ENCODE measurements at regions not wholly inside any gene's neighbourhood (a gene's known extent, or its start where the extent isn't known, plus 50 kb on each side); places are given as distances from the start of the nearest gene placed in this dataset.

DNA sequence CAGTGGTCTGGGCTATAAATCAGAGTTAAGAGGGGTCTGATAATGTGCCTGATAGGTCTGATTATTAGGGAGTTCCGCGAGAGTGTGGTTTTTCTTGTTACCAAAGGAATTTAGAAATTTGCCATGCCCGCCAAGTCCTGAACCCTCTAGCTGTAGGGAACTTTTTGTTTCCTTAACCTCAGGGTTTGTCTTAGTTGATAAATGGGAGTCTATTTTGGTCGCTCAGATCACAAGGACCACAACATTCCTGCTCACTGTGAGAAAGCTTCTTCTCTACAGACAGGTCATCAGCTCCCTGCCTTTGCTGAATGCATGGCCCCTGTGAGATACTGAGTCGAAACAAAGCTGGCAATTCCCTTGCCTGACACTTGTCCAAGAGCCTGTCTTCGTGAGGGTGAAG is 497.8 kb downstream of the HS3ST4 start:
- no peak for DNase-seq

DNA sequence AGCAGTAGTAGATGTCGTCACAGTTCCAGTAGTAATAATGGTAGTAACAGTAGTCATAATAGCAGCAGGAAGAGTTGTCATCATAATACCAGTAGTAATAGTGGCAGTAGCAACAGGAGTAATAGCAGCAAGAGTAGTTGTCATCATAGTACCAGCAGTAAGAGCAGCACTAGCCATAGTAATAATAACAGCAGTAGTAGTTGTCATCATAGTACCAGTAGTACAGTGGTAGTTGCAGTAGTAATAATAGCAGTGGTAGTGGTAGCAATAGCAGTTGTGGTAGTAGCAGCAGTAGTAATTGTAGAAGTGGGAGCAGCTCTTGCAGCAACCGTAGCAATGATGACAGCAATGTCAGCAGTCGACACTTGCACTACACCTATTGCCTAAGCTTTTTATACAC is 502.8 kb downstream of the HS3ST4 start:
- no peak for DNase-seq

- DNase-seq, result no peak
Measured at GRCh38 chr16:26195225-26195624, 503.5 kb downstream of the HS3ST4 start.

- no peak for DNase-seq
Measured at GRCh38 chr16:26196310-26196709, 504.6 kb downstream of the HS3ST4 start.

GRCh38 chr16:26196802-26197201 is 505.0 kb downstream of the HS3ST4 start:
- DNase-seq, result no peak

- no peak for DNase-seq
Measured at GRCh38 chr16:26197707-26198106, 505.9 kb downstream of the HS3ST4 start.

DNA sequence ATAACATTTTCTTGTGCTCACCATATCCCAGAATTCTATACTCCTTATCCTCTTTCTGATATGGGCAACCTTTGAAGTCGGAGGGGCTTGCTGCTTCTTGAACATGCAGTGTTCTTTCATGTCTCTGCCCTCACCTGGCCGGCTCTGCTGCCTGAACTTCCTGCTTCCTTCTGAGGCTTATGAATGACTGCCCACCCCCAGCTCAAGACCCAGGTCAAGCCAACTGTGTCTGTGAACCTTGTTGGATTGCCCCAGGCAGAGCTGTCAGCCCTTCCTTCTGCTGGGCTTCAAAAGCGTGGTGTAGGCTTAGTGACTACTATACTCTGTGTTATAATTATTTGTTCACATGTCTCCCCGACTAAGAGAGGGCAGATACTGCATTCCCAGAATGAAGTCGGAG is 506.5 kb downstream of the HS3ST4 start:
- no peak for DNase-seq

DNA sequence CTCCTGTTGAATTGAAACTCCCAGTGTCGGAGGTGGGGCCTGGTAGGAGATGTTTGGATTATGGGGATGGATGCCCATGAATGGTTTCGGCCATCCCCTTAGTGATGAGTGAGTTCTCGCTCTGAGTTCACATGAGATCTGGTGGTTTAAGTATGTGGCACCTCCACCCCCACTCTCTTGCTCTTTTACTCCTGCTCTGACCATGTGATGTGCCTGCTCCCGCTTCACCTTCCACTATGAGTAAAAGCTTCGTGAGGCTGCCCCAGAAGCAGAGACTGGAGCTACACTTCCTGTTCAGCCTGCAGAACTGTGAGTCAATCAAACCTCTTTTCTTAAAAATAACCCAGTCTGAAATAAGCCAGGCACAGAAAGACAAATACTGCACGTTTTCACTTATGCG is 512.4 kb downstream of the HS3ST4 start:
- no peak for DNase-seq

DNA sequence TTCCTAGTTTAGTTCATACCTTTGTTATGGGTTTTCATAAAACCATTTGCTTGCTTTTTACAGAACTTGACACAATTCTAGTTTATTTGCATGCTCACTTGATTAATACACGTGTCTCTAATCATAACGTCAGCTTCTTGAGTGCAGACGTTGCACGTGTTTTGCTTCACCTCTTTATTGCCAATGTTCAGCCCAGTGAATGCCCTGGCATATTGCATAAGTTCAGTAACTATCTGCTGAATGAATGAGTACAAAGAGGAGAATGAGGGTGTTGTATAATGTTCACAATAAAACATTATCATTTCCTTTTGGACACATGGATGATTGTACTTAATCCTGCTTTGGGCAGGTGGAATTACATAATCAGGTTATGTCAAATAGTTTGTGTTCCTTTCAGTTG is 519.8 kb downstream of the HS3ST4 start:
- DNase-seq, result no peak

- no peak for DNase-seq
Measured at GRCh38 chr16:26212599-26212998, 520.8 kb downstream of the HS3ST4 start.

DNA sequence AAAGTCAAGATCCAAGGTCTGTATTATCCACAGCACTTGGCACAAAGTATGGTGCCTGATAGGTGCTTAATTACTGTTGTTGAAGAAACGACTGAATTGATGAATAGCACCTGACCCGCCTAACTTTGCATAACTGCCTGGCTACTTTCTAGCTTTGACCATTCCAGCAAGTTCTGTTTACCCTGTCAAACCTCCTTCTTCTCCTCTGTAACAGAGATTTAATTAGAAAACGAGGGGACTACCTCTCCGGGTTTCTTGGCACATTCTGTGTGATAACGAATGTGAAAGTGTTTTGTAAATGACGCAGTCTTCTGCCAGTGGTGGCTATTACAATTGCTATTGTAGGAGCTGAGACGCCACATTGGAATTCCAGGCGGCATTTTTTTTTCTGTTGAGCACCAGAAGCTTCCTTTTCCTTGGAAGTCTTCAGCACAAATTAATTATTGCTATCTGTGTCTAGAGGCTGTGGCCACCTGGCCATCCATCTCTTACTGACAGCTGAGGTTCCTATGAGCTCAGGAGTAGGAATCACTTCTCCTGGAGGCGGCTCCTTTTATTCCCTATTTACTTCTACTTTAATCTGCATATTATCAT is 522.9 kb downstream of the HS3ST4 start:
- DNase-seq, result no peak

DNA sequence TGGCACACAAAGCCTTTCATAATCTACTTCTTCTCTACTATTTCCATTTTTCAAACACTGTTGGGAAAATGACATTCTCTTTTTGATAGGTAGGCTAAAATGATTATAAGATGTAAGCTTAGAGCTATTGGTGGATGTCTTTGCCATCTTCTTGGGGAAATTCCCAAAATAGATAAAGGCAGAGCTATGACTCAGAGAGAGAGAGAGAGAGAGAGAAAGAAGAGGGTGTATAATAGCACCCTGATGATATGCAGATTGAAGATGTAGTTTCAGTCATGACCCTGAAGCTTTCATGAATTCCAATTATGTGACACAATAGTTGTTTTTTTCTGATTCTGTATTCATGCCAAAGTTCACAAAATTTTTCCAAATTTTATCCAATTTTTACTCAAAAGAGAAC is 529.1 kb downstream of the HS3ST4 start:
- DNase-seq, result no peak

DNA sequence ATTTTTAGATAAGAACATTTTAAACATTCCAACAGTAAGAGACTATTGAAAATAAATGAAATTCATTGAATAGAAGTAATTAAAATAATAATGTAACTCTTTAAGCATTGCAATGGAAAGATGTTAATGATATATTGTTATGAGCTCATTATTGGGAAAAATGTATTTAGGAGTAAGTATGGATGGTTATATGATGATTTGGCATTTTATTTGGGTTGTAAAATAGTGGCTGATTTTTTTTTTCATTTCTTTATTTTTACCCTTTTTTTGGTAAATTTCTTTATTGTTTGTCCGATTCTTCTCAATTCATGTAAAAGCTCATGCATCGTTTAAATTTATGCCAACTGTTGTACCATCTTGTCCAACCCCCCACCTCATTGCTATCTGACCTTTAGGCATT is 539.9 kb downstream of the HS3ST4 start:
- no peak for DNase-seq

DNA sequence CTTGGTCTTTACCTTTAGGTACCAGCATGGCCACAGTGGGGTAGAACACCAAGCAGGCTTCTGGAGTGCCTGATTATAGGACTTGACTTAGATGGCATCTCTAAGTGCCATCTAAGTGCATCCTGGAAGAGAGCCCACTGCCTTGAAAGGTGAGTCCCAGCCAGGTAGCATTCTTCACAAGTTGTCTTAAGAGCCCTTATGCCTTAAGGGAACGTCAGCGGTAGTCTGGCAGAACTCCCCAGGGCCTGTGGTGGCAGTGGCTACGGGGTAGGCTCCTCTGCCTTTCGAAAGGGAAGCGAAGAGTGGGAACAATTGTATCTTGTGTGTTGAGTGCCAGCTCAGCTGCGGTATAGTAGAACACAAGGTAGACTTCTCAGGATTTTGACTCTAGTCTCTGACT is 549.0 kb downstream of the HS3ST4 start:
- DNase-seq, result no peak

DNA sequence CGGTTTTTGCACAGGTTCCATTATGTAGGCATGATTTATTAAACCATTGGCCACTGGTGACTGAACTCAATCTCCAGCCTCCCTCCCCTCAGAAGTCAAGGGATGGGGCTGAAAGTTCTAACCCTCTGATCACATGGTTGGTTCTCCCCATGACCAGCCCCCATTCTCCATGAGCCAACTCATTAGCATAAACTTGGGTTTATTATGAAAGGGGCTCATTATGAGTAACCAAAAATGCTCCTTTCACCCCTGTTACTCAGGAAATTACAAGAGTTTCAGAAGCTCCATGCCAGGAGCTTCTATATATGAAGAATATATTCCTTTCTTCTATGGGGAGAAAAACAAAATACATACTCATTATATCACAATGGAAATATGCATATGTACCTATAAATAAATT is 555.3 kb downstream of the HS3ST4 start:
- no peak for DNase-seq

DNA sequence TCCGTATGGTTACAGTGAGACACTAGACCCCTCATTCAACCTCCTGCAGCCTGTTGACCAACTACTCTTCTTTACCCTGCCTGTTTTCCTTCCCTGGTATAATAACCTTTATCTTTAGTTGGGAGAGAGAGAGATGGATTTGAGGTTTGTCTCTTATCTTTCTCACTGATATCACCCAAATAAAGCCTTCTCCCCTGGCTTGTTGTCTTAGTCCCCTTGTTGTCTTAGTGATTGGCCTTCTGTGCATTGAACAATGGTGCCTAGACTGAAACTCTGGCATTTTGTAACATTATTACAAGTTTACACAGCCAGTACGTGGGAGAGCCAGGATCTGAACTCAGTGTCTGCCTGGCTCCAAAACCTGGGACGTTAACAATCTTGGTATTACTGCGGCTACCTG is 560.8 kb downstream of the HS3ST4 start:
- DNase-seq, result no peak

- DNase-seq, result no peak
Measured at GRCh38 chr16:26261621-26262020, 569.9 kb downstream of the HS3ST4 start.

GRCh38 chr16:26263406-26263805 is 571.6 kb downstream of the HS3ST4 start:
- no peak for DNase-seq

DNA sequence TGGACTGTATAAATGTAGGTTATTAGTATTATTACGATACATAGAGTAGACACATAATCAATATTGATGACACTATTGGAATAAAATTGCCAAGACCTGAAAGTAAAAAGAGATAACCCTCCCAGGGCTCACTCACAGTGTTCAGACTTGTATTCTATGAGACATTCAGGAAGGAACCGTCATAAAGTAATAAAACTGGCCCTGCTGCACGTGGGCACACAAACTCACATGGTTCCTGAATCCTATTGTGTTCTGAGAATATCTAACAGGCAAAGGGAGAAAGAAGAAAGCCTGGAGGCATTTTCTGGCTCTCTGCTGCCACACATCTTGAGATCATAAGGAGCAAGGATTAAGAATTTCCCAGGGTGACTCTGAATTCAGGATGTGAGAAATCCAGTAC is 575.9 kb downstream of the HS3ST4 start:
- DNase-seq, result no peak

DNA sequence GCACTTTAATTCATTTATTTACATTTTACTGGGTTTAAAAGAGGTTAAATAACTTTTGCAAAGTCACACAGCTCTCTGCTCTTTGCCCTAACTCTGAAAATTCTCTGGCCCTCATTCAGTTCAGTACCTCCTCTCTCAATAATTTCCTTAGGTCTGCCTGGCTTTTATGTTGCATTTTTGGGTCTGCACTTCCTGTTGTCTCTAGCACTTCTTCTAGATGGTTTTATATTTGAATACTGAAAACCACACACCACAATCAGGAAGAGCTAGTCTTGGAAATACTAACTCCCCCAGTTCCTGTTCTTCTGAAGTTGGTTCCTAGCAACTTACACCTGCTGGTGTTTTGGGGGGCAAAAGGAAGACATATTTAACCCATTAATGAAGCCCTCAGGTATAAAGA is 577.9 kb downstream of the HS3ST4 start:
- DNase-seq, result no peak

GRCh38 chr16:26273607-26274006 is 581.8 kb downstream of the HS3ST4 start:
- DNase-seq, result no peak

DNA sequence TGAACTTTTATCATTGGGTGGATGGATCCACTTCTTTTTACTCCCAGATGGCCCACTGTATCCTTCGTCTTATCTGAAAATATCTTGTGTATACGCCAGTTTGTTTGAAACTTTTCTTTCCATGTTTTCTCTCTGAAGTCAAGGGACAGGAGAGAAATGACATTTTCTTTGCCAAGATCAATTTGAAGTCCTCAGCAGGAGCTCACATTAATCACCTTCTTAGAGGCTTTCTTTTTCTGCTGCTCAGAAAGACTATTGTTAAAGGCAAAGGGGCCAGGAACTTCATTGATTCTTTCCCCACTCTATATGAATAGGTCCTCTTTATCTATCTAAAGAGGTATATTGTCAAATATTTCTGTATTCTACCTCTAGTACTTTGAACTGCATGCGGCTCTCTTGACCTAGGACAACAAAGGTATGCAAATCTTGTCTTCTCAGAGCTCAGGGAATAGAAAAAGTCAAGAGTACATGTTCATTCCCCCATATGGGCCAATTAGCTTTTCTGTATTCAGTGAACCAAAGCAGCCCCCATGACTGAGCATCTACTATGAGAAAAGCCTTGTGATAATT is 583.3 kb downstream of the HS3ST4 start:
- no peak for DNase-seq

GRCh38 chr16:26276289-26276688 is 584.5 kb downstream of the HS3ST4 start:
- DNase-seq, result no peak

DNA sequence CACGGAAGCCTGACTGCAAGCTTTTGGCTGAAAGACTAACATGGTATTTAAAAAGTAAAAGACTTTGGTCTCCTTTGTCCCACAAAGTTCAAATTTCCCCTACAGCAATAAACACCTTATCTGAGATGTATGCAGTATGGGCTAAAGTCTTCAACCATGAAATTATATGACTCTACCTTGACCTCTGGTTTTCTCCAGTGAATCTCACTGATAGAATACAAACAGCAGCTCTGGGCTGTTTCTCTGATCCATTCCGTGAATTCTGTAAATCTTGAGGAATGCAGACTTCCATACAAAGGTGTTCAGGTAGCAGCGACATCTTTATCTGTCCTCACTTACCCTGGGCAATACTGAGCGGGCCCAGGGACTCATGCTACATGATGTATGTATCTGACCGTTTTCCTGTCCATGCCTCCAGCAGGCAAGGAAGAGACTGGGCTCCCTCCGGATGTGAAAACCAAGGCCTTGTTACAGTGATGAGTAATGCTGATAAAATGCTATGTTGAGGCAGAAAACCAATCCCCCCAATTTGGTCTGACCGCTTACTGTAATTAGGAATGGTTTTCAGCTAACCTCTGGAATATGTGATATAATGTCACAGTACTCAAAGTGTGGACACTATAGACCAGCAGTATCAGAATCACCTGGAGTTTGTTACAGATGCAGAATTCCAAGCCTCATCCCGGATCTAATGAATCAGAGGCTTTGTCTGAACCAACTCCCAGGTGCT is 589.8 kb downstream of the HS3ST4 start:
- no peak for DNase-seq
